ENCODE measurements at regions not wholly inside any gene's neighbourhood (a gene's known extent, or its start where the extent isn't known, plus 50 kb on each side); places are given as distances from the start of the nearest gene placed in this dataset.
"Not testable (repeated sequence)": the region's sequence is repeated elsewhere in the genome, so short reads cannot be mapped to it uniquely, and the experiment has no call there.

GRCh38 chr12:89157413-89157812 lies 194.9 kb downstream of the DUSP6 start:
- Histone ChIP-seq H3K9me3 (ENCODE audit: control insufficient read depth, insufficient read depth, low read length) (no peaks in the 10 kb centered on the region), H3K4me1 (ENCODE audit: insufficient read depth, low read length) (no peaks in the 10 kb centered on the region), H3K9ac (ENCODE audit: low read depth, low read length) (no peak overlapping the region), H3K36me3 (ENCODE audit: insufficient read depth, low read length) (no peaks in the 10 kb centered on the region)

- Histone ChIP-seq H3K4me1 (ENCODE audit: insufficient read depth, low read length) (peaks cover 3% of the 10 kb centered on the region), H3K9me3 (ENCODE audit: control insufficient read depth, insufficient read depth, low read length) (no peaks in the 10 kb centered on the region), H3K9ac (ENCODE audit: low read depth, low read length) (no peak overlapping the region), H3K36me3 (ENCODE audit: insufficient read depth, low read length) (no peaks in the 10 kb centered on the region)
Observed at GRCh38 chr12:89156862-89157262, 195.4 kb downstream of the DUSP6 start.

- H3K9me3 ChIP-seq (ENCODE audit: control insufficient read depth, insufficient read depth, low read length), result no peaks in the 10 kb centered on the region
- H3K9ac ChIP-seq (ENCODE audit: low read depth, low read length), result no peak overlapping the region
- H3K36me3 ChIP-seq (ENCODE audit: insufficient read depth, low read length), result no peaks in the 10 kb centered on the region
- H3K4me1 ChIP-seq (ENCODE audit: insufficient read depth, low read length), result peaks cover 8% of the 10 kb centered on the region
Observed at GRCh38 chr12:89156340-89156739, 196.0 kb downstream of the DUSP6 start.

DNA sequence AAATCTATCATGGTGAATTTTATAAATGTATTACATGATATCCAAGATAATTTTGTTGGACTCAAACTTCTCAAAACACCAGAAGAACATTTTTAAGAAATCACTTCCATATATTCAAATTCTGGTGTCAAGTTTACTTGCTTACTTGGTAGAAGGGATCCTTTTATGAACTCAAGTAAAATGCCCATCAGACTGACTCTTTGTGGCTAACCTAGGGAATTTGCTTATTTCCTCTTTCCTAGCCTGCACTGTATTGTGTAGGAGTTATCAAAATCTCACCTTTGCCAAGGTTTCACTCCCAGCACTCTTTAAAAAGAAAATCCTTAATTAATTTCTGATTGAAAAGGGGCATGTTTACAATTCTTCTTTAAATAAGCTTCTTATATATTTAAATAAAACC lies 196.5 kb downstream of the DUSP6 start:
- Histone ChIP-seq H3K9ac (ENCODE audit: low read depth, low read length) (no peak overlapping the region; the same call in 1 of the 2 replicates), H3K9me3 (ENCODE audit: control insufficient read depth, insufficient read depth, low read length) (no peaks in the 10 kb centered on the region)

DNA sequence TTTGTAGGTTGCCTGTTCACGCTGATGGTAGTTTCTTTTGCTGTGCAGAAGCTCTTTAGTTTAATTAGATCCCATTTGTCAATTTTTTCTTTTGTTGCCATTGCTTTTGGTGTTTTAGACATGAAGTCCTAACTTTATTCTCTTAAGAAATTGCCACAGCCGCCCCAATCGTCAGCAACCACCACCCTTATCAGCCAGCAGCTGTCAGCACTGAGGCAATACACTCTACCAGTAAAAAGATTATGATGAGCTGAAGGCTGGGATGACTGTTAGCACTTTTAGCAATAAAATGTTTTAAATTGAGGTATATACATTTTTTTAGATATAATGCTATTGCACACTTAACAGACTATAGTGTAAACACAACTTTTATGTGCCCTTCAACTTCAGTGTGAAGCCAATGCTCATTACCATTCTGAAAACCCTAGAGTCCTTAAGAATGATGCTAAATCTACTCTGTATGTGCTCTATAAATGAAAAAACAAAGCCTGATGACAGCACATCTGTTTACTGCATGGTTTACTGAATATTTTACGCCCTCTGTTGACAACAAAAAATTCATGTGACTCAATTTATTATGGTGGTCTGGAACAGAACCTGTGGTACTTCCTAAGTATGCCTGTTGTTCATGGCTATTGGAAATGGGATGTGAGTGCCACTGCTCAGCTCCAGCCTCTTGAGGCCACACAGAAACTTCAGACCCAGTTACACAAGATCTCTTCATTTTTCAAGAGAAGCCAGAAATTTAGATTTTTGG lies 197.4 kb downstream of the DUSP6 start:
- peaks cover 8% of the 10 kb centered on the region for H3K4me1 ChIP-seq (ENCODE audit: insufficient read depth, low read length)
- H3K36me3 ChIP-seq (ENCODE audit: insufficient read depth, low read length), result no peaks in the 10 kb centered on the region
- no peaks in the 10 kb centered on the region for H3K9me3 ChIP-seq (ENCODE audit: control insufficient read depth, insufficient read depth, low read length)
- no peak overlapping the region for H3K9ac ChIP-seq (ENCODE audit: low read depth, low read length)

More for the DNA sequence above, 196.5 kb downstream of the DUSP6 start:
- Histone ChIP-seq H3K36me3 (ENCODE audit: insufficient read depth, low read length) (no peaks in the 10 kb centered on the region), H3K4me1 (ENCODE audit: insufficient read depth, low read length) (peaks cover 8% of the 10 kb centered on the region)

- H3K36me3 ChIP-seq (ENCODE audit: insufficient read depth, low read length), result no peaks in the 10 kb centered on the region
- H3K9ac ChIP-seq (ENCODE audit: low read depth, low read length), result no peak overlapping the region
- peaks cover 8% of the 10 kb centered on the region for H3K4me1 ChIP-seq (ENCODE audit: insufficient read depth, low read length)
- no peaks in the 10 kb centered on the region for H3K9me3 ChIP-seq (ENCODE audit: control insufficient read depth, insufficient read depth, low read length)
Observed at GRCh38 chr12:89153341-89153740, 199.0 kb downstream of the DUSP6 start.

- H3K9me3 ChIP-seq (ENCODE audit: control insufficient read depth, insufficient read depth, low read length), result no peaks in the 10 kb centered on the region
- H3K4me1 ChIP-seq (ENCODE audit: insufficient read depth, low read length), result peaks cover 8% of the 10 kb centered on the region
- no peak overlapping the region for H3K9ac ChIP-seq (ENCODE audit: low read depth, low read length)
- no peaks in the 10 kb centered on the region for H3K36me3 ChIP-seq (ENCODE audit: insufficient read depth, low read length)
Observed at GRCh38 chr12:89151536-89151935, 200.8 kb downstream of the DUSP6 start.

- H3K36me3 ChIP-seq (ENCODE audit: insufficient read depth, low read length); H3K9me3 ChIP-seq (ENCODE audit: control insufficient read depth, insufficient read depth, low read length); H3K4me1 ChIP-seq (ENCODE audit: insufficient read depth, low read length); H3K9ac ChIP-seq (ENCODE audit: low read depth, low read length): not testable (repeated sequence)
Observed at GRCh38 chr12:89150789-89151188, 201.5 kb downstream of the DUSP6 start.

GRCh38 chr12:89140602-89141238 lies 211.6 kb downstream of the DUSP6 start:
- no peak overlapping the region for H3K9ac ChIP-seq (ENCODE audit: low read depth, low read length)
- no peaks in the 10 kb centered on the region for H3K4me1 ChIP-seq (ENCODE audit: insufficient read depth, low read length)
- no peaks in the 10 kb centered on the region; the same call in 1 of the 2 replicates for H3K36me3 ChIP-seq (ENCODE audit: insufficient read depth, low read length)
- no peaks in the 10 kb centered on the region for H3K9me3 ChIP-seq (ENCODE audit: control insufficient read depth, insufficient read depth, low read length)

DNA sequence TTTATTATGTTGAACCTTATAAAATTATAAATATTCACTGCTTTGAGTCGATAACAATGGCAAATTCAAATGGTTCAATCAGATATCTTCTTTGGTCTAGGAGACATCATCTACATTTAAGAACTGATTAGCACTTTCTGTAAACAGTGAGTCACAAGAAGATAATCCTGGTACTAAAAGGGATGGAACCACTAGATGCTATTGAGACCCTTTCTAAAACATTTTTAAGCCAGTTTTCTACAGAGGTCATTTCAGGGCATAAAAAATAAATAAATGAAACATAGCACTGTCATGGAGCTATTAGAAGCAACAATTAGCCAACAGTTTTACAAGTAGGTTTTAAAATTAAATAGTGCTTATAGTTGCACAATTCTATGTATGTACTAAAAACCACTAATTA lies 212.2 kb downstream of the DUSP6 start:
- Histone ChIP-seq H3K36me3 (ENCODE audit: insufficient read depth, low read length) (no peaks in the 10 kb centered on the region; the same call in 1 of the 2 replicates), H3K9ac (ENCODE audit: low read depth, low read length) (no peak overlapping the region), H3K4me1 (ENCODE audit: insufficient read depth, low read length) (no peaks in the 10 kb centered on the region), H3K9me3 (ENCODE audit: control insufficient read depth, insufficient read depth, low read length) (no peaks in the 10 kb centered on the region)

DNA sequence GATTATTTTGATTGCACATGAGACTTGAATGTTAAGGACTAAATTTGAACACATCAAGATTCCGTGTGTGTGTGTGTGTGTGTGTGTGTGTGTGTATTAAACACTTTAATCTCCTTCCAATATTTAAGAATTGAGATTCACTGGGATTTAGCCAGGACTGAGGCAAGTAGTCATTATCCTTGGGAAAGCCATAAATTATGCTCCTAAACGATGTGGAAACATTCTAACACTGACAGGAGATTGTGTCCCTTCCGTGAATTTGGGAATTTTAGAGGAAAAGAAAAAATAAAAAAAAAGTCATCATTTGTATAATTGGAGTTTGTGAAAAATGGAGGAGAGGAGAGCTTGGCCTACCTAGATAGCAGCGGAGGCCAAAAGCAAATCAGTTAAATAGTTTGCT lies 212.9 kb downstream of the DUSP6 start:
- H3K9me3 ChIP-seq (ENCODE audit: control insufficient read depth, insufficient read depth, low read length), result no peaks in the 10 kb centered on the region
- H3K4me1 ChIP-seq (ENCODE audit: insufficient read depth, low read length), result no peaks in the 10 kb centered on the region
- no peak overlapping the region for H3K9ac ChIP-seq (ENCODE audit: low read depth, low read length)
- no peaks in the 10 kb centered on the region; the same call in 1 of the 2 replicates for H3K36me3 ChIP-seq (ENCODE audit: insufficient read depth, low read length)

DNA sequence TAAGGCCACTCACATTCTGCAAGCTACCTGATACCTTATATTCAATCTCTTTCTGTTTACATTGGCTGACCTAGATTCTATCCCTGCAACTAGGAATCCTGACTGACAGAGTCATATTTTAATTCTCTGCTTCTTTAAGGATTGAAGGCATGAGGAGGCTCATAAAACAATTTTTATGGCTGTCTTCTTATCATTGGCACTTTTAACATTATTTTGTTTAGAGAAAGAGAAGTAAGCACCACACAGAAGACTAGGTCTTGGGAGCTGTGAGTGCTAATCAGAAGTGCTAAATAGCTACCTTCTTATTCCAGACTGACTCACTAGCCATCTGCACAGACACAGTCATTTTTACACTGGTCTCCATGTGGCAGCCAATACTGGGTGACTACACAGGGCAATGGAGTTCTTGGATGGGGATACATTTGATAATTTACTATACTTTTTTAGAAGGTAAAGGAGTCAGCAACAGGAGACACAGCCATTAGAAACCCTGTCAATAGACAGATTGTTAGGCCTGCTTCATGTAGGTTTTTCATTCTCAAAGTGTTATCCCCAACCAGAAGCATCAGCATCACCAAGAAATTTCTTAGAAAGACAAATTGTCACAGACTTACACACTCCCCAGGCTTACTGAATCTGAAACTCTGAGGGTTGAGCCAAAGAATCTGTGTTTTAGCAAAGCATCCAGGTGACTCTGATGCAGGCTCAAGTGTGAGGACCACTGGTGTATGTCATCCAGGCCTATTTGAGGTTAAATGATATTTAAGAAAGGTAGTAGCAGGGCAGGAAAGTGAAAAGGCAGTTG lies 214.1 kb downstream of the DUSP6 start:
- H3K9me3 ChIP-seq (ENCODE audit: control insufficient read depth, insufficient read depth, low read length), result no peaks in the 10 kb centered on the region
- H3K36me3 ChIP-seq (ENCODE audit: insufficient read depth, low read length), result no peaks in the 10 kb centered on the region; the same call in 1 of the 2 replicates
- no peaks in the 10 kb centered on the region for H3K4me1 ChIP-seq (ENCODE audit: insufficient read depth, low read length)
- H3K9ac ChIP-seq (ENCODE audit: low read depth, low read length), result no peak overlapping the region

- Histone ChIP-seq H3K9me3 (ENCODE audit: control insufficient read depth, insufficient read depth, low read length) (no peaks in the 10 kb centered on the region), H3K36me3 (ENCODE audit: insufficient read depth, low read length) (no peaks in the 10 kb centered on the region; the same call in 1 of the 2 replicates)
Observed at GRCh38 chr12:89135976-89136634, 216.2 kb downstream of the DUSP6 start.

DNA sequence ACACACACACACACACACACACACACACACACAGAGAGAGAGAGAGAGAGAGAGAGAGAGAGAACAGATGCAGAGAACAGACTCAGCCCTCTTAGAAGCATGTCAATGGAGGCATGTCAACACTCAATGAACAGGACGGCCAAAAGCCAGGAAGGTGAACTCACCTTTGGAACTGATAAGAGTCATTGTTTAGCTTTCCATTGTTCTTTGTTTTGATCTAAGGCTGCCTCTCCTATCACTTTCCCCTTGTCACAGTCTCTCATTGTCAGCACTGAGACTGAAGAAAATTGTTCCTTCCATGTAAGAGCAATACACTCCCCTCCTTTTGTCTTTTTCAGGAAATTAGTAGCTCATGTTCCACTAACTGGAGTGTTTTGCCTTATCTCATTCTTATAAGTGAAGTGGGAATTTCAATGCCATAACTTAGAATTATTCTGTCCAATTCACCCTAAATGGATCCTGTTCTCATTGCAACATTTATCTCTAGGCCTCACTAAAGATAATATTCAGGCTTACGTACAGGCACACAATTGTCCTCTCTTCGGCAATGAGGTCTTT lies 218.0 kb downstream of the DUSP6 start:
- H3K9me3 ChIP-seq (ENCODE audit: control insufficient read depth, insufficient read depth, low read length), result no peaks in the 10 kb centered on the region
- H3K4me1 ChIP-seq (ENCODE audit: insufficient read depth, low read length), result no peaks in the 10 kb centered on the region
- no peaks in the 10 kb centered on the region; the same call in 1 of the 2 replicates for H3K36me3 ChIP-seq (ENCODE audit: insufficient read depth, low read length)
- H3K9ac ChIP-seq (ENCODE audit: low read depth, low read length), result no peak overlapping the region

More at GRCh38 chr12:89135976-89136634, 216.2 kb downstream of the DUSP6 start:
- H3K9ac ChIP-seq (ENCODE audit: low read depth, low read length), result no peak overlapping the region
- H3K4me1 ChIP-seq (ENCODE audit: insufficient read depth, low read length), result no peaks in the 10 kb centered on the region
